ENCODE measurements at regions not wholly inside any gene's neighbourhood (a gene's known extent, or its start where the extent isn't known, plus 50 kb on each side); places are given as distances from the start of the nearest gene placed in this dataset.
"Not testable (repeated sequence)": the region's sequence is repeated elsewhere in the genome, so short reads cannot be mapped to it uniquely, and the experiment has no call there.

GRCh38 chr2:34899079-34899478, 1300.0 kb upstream of the FAM98A start:
- DNase-seq = no peak

- DNase-seq = no peak
These were observed 1293.7 kb upstream of the FAM98A start for GRCh38 chr2:34892766-34893165.

- no peak for DNase-seq
These were observed 1293.2 kb upstream of the FAM98A start for GRCh38 chr2:34892256-34892655.

- DNase-seq = no peak
These were observed 1276.1 kb upstream of the FAM98A start for GRCh38 chr2:34875091-34875745.

GRCh38 chr2:34853646-34854045, 1254.5 kb upstream of the FAM98A start:
- no peak for DNase-seq

GRCh38 chr2:34851804-34852203, 1252.7 kb upstream of the FAM98A start:
- no peak for DNase-seq

- DNase-seq = no peak
These were observed 1250.7 kb upstream of the FAM98A start for GRCh38 chr2:34849827-34850226.

GRCh38 chr2:34848691-34849090, 1249.6 kb upstream of the FAM98A start:
- DNase-seq = no peak

GRCh38 chr2:34848132-34848531, 1249.0 kb upstream of the FAM98A start:
- no peak for DNase-seq

GRCh38 chr2:34844629-34845028, 1245.5 kb upstream of the FAM98A start:
- no peak for DNase-seq

- no peak for DNase-seq
These were observed 1239.3 kb upstream of the FAM98A start for GRCh38 chr2:34838408-34838807.

GRCh38 chr2:34836361-34836760, 1237.3 kb upstream of the FAM98A start:
- DNase-seq = no peak

- DNase-seq = no peak
These were observed 1232.0 kb upstream of the FAM98A start for GRCh38 chr2:34831096-34831495.

- no peak for DNase-seq
These were observed 1229.4 kb upstream of the FAM98A start for GRCh38 chr2:34828481-34828880.

- DNase-seq = no peak
These were observed 1228.3 kb upstream of the FAM98A start for GRCh38 chr2:34827398-34827797.

GRCh38 chr2:34825686-34826085, 1226.6 kb upstream of the FAM98A start:
- DNase-seq = no peak

- DNase-seq = no peak
These were observed 1223.5 kb upstream of the FAM98A start for GRCh38 chr2:34822616-34823015.

- no peak for DNase-seq
These were observed 1216.1 kb upstream of the FAM98A start for GRCh38 chr2:34815052-34815741.

- DNase-seq = no peak
These were observed 1211.4 kb upstream of the FAM98A start for GRCh38 chr2:34810456-34810855.

- no peak for DNase-seq
These were observed 1209.3 kb upstream of the FAM98A start for GRCh38 chr2:34808426-34808825.

- no peak for DNase-seq
These were observed 1207.8 kb upstream of the FAM98A start for GRCh38 chr2:34806891-34807290.

GRCh38 chr2:34806396-34806795, 1207.3 kb upstream of the FAM98A start:
- no peak for DNase-seq

- DNase-seq = no peak
These were observed 1200.5 kb upstream of the FAM98A start for GRCh38 chr2:34799556-34799955.

- DNase-seq = not testable (repeated sequence)
These were observed 1196.5 kb upstream of the FAM98A start for GRCh38 chr2:34795586-34795985.

- no peak for DNase-seq
These were observed 1190.1 kb upstream of the FAM98A start for GRCh38 chr2:34789169-34789568.
